GM18508 (cell line): ENCODE measurements at regions not wholly inside any gene's neighbourhood (a gene's known extent, or its start where the extent isn't known, plus 50 kb on each side); places are given as distances from the start of the nearest gene placed in this dataset.
"Not testable (repeated sequence)": the region's sequence is repeated elsewhere in the genome, so short reads cannot be mapped to it uniquely, and the experiment has no call there.

Source experiments
- ATAC-seq: cut with Tn5 transposase; IDR thresholded peaks from one replicate; pipeline ENCODE4 v1.9.1; 2021; ENCODE audit warnings: moderate number of reproducible peaks; ENCODE audit not compliant: insufficient read depth, unreplicated experiment

GRCh38 chr2:52539026-52539970, 1228.3 kb upstream of the CHAC2 start:
- ATAC-seq: no peak

- ATAC-seq: no peak
Observed at GRCh38 chr2:52537588-52537987, 1230.0 kb upstream of the CHAC2 start.

- no peak for ATAC-seq
Observed at GRCh38 chr2:52536929-52537460, 1230.6 kb upstream of the CHAC2 start.

- no peak for ATAC-seq
Observed at GRCh38 chr2:52532956-52533355, 1234.6 kb upstream of the CHAC2 start.

- no peak for ATAC-seq
Observed at GRCh38 chr2:52526735-52527134, 1240.9 kb upstream of the CHAC2 start.

GRCh38 chr2:52520644-52521043, 1247.0 kb upstream of the CHAC2 start:
- no peak for ATAC-seq

GRCh38 chr2:52518678-52519077, 1248.9 kb upstream of the CHAC2 start:
- ATAC-seq: no peak

- ATAC-seq: no peak
Observed at GRCh38 chr2:52512760-52513159, 1254.8 kb upstream of the CHAC2 start.

GRCh38 chr2:52510432-52510831, 1257.2 kb upstream of the CHAC2 start:
- no peak for ATAC-seq

- no peak for ATAC-seq
Observed at GRCh38 chr2:52502476-52502860, 1265.1 kb upstream of the CHAC2 start.

- ATAC-seq: no peak
Observed at GRCh38 chr2:52501715-52502475, 1265.7 kb upstream of the CHAC2 start.

GRCh38 chr2:52500561-52500960, 1267.0 kb upstream of the CHAC2 start:
- no peak for ATAC-seq

- ATAC-seq: no peak
Observed at GRCh38 chr2:52498077-52498750, 1269.4 kb upstream of the CHAC2 start.

GRCh38 chr2:52495816-52496215, 1271.8 kb upstream of the CHAC2 start:
- ATAC-seq: no peak

GRCh38 chr2:52477166-52477565, 1290.4 kb upstream of the CHAC2 start:
- ATAC-seq: no peak

GRCh38 chr2:52475590-52475989, 1292.0 kb upstream of the CHAC2 start:
- no peak for ATAC-seq

- no peak for ATAC-seq
Observed at GRCh38 chr2:52474091-52474490, 1293.5 kb upstream of the CHAC2 start.

- no peak for ATAC-seq
Observed at GRCh38 chr2:52473526-52473925, 1294.1 kb upstream of the CHAC2 start.

- ATAC-seq: not testable (repeated sequence)
Observed at GRCh38 chr2:52470457-52470856, 1297.1 kb upstream of the CHAC2 start.

GRCh38 chr2:52467189-52467588, 1300.4 kb upstream of the CHAC2 start:
- no peak for ATAC-seq

GRCh38 chr2:52465287-52465686, 1302.3 kb upstream of the CHAC2 start:
- ATAC-seq: no peak
